ENCODE measurements at regions not wholly inside any gene's neighbourhood (a gene's known extent, or its start where the extent isn't known, plus 50 kb on each side); places are given as distances from the start of the nearest gene placed in this dataset.
"Not testable (repeated sequence)": the region's sequence is repeated elsewhere in the genome, so short reads cannot be mapped to it uniquely, and the experiment has no call there.

- DNase-seq (ENCODE audit: low read depth), result no peak
- TF ChIP-seq CTCF (IDR thresholded peaks at IDR 0.05; ENCODE audit: low read length, missing control alignments), result no peak
- H3K4me3 ChIP-seq (replicated peaks; ENCODE audit: low read depth, low read length), result no peak overlapping the region
Measured at GRCh38 chr9:89678396-89679015, 73.7 kb downstream of the GADD45G start.

GRCh38 chr9:89679016-89679415, 74.2 kb downstream of the GADD45G start:
- H3K4me3 ChIP-seq (replicated peaks; ENCODE audit: low read depth, low read length), result no peak overlapping the region
- DNase-seq (ENCODE audit: low read depth), result no peak
- no peak for TF ChIP-seq CTCF (IDR thresholded peaks at IDR 0.05; ENCODE audit: low read length, missing control alignments)

GRCh38 chr9:89679581-89679980, 74.8 kb downstream of the GADD45G start:
- TF ChIP-seq CTCF (IDR thresholded peaks at IDR 0.05; ENCODE audit: low read length, missing control alignments), result no peak
- no peak for DNase-seq (ENCODE audit: low read depth)
- H3K4me3 ChIP-seq (replicated peaks; ENCODE audit: low read depth, low read length), result no peak overlapping the region

- H3K4me3 ChIP-seq (replicated peaks; ENCODE audit: low read depth, low read length), result no peak overlapping the region
- no peak for TF ChIP-seq CTCF (IDR thresholded peaks at IDR 0.05; ENCODE audit: low read length, missing control alignments)
- DNase-seq (ENCODE audit: low read depth), result no peak
Measured at GRCh38 chr9:89680547-89681467, 76.0 kb downstream of the GADD45G start.

- DNase-seq (ENCODE audit: low read depth); H3K4me3 ChIP-seq (replicated peaks; ENCODE audit: low read depth, low read length): not testable (repeated sequence)
Measured at GRCh38 chr9:89681468-89681859, 76.7 kb downstream of the GADD45G start.

- no peak overlapping the region for H3K4me3 ChIP-seq (replicated peaks; ENCODE audit: low read depth, low read length)
- TF ChIP-seq CTCF (IDR thresholded peaks at IDR 0.05; ENCODE audit: low read length, missing control alignments), result no peak
- no peak for DNase-seq (ENCODE audit: low read depth)
Measured at GRCh38 chr9:89683626-89684025, 78.8 kb downstream of the GADD45G start.

- TF ChIP-seq CTCF (IDR thresholded peaks at IDR 0.05; ENCODE audit: low read length, missing control alignments), result no peak
- H3K4me3 ChIP-seq (replicated peaks; ENCODE audit: low read depth, low read length), result no peak overlapping the region
- DNase-seq (ENCODE audit: low read depth), result no peak
Measured at GRCh38 chr9:89684218-89684617, 79.4 kb downstream of the GADD45G start.
